ENCODE measurements at regions not wholly inside any gene's neighbourhood (a gene's known extent, or its start where the extent isn't known, plus 50 kb on each side); places are given as distances from the start of the nearest gene placed in this dataset.

DNA sequence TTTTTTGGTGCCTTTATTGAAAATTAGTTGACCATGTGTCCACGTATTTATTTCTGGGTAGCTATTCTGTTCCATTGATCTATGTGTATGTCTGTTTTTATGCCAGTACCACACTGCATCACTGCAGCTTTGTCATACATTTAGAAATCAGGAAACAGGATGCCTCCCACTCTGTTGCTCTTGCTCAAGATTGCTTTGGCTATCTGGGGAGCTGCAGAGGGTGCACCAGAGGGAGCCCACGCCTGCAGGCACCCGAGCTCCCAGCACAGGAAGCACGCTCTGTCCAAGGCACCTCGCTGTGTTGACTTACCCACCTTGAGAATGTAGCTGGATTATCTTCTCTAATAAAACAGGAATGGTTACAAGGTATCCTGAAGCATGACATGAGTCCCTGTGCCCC is 301.7 kb downstream of the TCERG1L start:
- no peaks in the 10 kb centered on the region for H3K36me3 ChIP-seq (ENCODE audit: insufficient read depth, low read length)
- no peaks in the 10 kb centered on the region for H3K9me2 ChIP-seq (replicated peaks; ENCODE audit: low read depth, low read length)
- no peak overlapping the region for H2AFZ ChIP-seq (ENCODE audit: low read length)
- no peaks in the 10 kb centered on the region for H3K4me1 ChIP-seq (ENCODE audit: insufficient read depth, low read length, poor library complexity, severe bottlenecking)
- no peaks in the 10 kb centered on the region for H3K27me3 ChIP-seq (ENCODE audit: insufficient read depth, low read length, poor library complexity, severe bottlenecking)
- H4K20me1 ChIP-seq (ENCODE audit: insufficient read depth, low read length, poor library complexity, severe bottlenecking) = no peaks in the 10 kb centered on the region
- peaks cover 16% of the 10 kb centered on the region; the same call in 1 of the 2 replicates for H3K9me3 ChIP-seq (ENCODE audit: insufficient read depth, low read depth, low read length)
- no peak overlapping the region for H3K4me3 ChIP-seq (ENCODE audit: low read length, poor library complexity, severe bottlenecking)
- no peak overlapping the region for H3K4me2 ChIP-seq (ENCODE audit: low read depth, low read length, poor library complexity, severe bottlenecking)
- H3K79me2 ChIP-seq (ENCODE audit: insufficient read depth, low read length) = no peaks in the 10 kb centered on the region
- H3K9ac ChIP-seq (ENCODE audit: low read depth, low read length, poor library complexity, severe bottlenecking) = no peak overlapping the region
- no peak for TF ChIP-seq CTCF (conservative IDR thresholded peaks at IDR 0.05; ENCODE audit: low read length)
- no peak for TF ChIP-seq EZH2phosphoT487 (IDR thresholded peaks at IDR 0.05; ENCODE audit: borderline replicate concordance)
- no peaks in the 10 kb centered on the region for H3F3A ChIP-seq (ENCODE audit: low read depth)

- H3K4me1 ChIP-seq (ENCODE audit: insufficient read depth, low read length, poor library complexity, severe bottlenecking) = no peaks in the 10 kb centered on the region
- H3K9me3 ChIP-seq (ENCODE audit: insufficient read depth, low read depth, low read length) = peaks cover 19% of the 10 kb centered on the region; the same call in 1 of the 2 replicates
- H4K20me1 ChIP-seq (ENCODE audit: insufficient read depth, low read length, poor library complexity, severe bottlenecking) = no peaks in the 10 kb centered on the region
- H3K36me3 ChIP-seq (ENCODE audit: insufficient read depth, low read length) = no peaks in the 10 kb centered on the region
- TF ChIP-seq EZH2phosphoT487 (IDR thresholded peaks at IDR 0.05; ENCODE audit: borderline replicate concordance) = no peak
- TF ChIP-seq CTCF (conservative IDR thresholded peaks at IDR 0.05; ENCODE audit: low read length) = no peak
- H3K9me2 ChIP-seq (replicated peaks; ENCODE audit: low read depth, low read length) = no peaks in the 10 kb centered on the region
- no peaks in the 10 kb centered on the region for H3K27me3 ChIP-seq (ENCODE audit: insufficient read depth, low read length, poor library complexity, severe bottlenecking)
- H3K79me2 ChIP-seq (ENCODE audit: insufficient read depth, low read length) = no peaks in the 10 kb centered on the region
- H3F3A ChIP-seq (ENCODE audit: low read depth) = no peaks in the 10 kb centered on the region
- no peak overlapping the region for H3K4me3 ChIP-seq (ENCODE audit: low read length, poor library complexity, severe bottlenecking)
- H2AFZ ChIP-seq (ENCODE audit: low read length) = no peak overlapping the region
- H3K4me2 ChIP-seq (ENCODE audit: low read depth, low read length, poor library complexity, severe bottlenecking) = no peak overlapping the region
- H3K9ac ChIP-seq (ENCODE audit: low read depth, low read length, poor library complexity, severe bottlenecking) = no peak overlapping the region
Measured at GRCh38 chr10:131010965-131011575, 300.5 kb downstream of the TCERG1L start.

- TF ChIP-seq CTCF (conservative IDR thresholded peaks at IDR 0.05; ENCODE audit: low read length) = no peak
- TF ChIP-seq EZH2phosphoT487 (IDR thresholded peaks at IDR 0.05; ENCODE audit: borderline replicate concordance) = no peak
- Histone ChIP-seq H3K79me2 (ENCODE audit: insufficient read depth, low read length) (no peaks in the 10 kb centered on the region), H3K4me1 (ENCODE audit: insufficient read depth, low read length, poor library complexity, severe bottlenecking) (no peaks in the 10 kb centered on the region), H3F3A (ENCODE audit: low read depth) (no peaks in the 10 kb centered on the region), H3K9ac (ENCODE audit: low read depth, low read length, poor library complexity, severe bottlenecking) (no peak overlapping the region), H3K9me2 (replicated peaks; ENCODE audit: low read depth, low read length) (no peaks in the 10 kb centered on the region), H2AFZ (ENCODE audit: low read length) (no peak overlapping the region), H3K36me3 (ENCODE audit: insufficient read depth, low read length) (no peaks in the 10 kb centered on the region), H3K9me3 (ENCODE audit: insufficient read depth, low read depth, low read length) (peaks cover 16% of the 10 kb centered on the region; the same call in 1 of the 2 replicates), H3K27me3 (ENCODE audit: insufficient read depth, low read length, poor library complexity, severe bottlenecking) (no peaks in the 10 kb centered on the region), H3K4me2 (ENCODE audit: low read depth, low read length, poor library complexity, severe bottlenecking) (no peak overlapping the region), H4K20me1 (ENCODE audit: insufficient read depth, low read length, poor library complexity, severe bottlenecking) (no peaks in the 10 kb centered on the region), H3K4me3 (ENCODE audit: low read length, poor library complexity, severe bottlenecking) (no peak overlapping the region)
Measured at GRCh38 chr10:131011936-131012640, 299.4 kb downstream of the TCERG1L start.
